ENCODE measurements at regions not wholly inside any gene's neighbourhood (a gene's known extent, or its start where the extent isn't known, plus 50 kb on each side); places are given as distances from the start of the nearest gene placed in this dataset.

DNA sequence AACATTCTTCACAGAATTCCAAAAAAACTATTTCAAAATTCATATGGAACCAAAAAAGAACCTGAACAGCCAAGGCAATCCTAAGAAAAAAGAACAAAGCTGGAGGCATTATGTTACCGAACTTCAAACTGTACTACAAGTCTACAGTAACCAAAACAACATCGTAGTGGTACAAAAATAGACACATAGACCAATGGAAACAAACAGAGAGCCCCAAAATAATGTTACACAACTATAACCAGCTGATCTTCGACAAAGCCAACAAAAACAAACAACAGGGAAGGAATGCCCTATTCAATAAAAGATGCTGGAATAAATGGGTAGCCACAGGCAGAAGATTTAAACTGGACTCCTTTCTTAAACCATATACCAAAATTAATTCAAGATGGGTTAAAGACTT lies 1189.6 kb downstream of the PCDH18 start:
- TF ChIP-seq, protein P1, sequence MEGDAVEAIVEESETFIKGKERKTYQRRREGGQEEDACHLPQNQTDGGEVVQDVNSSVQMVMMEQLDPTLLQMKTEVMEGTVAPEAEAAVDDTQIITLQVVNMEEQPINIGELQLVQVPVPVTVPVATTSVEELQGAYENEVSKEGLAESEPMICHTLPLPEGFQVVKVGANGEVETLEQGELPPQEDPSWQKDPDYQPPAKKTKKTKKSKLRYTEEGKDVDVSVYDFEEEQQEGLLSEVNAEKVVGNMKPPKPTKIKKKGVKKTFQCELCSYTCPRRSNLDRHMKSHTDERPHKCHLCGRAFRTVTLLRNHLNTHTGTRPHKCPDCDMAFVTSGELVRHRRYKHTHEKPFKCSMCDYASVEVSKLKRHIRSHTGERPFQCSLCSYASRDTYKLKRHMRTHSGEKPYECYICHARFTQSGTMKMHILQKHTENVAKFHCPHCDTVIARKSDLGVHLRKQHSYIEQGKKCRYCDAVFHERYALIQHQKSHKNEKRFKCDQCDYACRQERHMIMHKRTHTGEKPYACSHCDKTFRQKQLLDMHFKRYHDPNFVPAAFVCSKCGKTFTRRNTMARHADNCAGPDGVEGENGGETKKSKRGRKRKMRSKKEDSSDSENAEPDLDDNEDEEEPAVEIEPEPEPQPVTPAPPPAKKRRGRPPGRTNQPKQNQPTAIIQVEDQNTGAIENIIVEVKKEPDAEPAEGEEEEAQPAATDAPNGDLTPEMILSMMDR (IDR thresholded peaks at IDR 0.05), result no peak
- no peak for TF ChIP-seq POLR2A (IDR thresholded peaks at IDR 0.05)
